ENCODE measurements at regions not wholly inside any gene's neighbourhood (a gene's known extent, or its start where the extent isn't known, plus 50 kb on each side); places are given as distances from the start of the nearest gene placed in this dataset.

DNA sequence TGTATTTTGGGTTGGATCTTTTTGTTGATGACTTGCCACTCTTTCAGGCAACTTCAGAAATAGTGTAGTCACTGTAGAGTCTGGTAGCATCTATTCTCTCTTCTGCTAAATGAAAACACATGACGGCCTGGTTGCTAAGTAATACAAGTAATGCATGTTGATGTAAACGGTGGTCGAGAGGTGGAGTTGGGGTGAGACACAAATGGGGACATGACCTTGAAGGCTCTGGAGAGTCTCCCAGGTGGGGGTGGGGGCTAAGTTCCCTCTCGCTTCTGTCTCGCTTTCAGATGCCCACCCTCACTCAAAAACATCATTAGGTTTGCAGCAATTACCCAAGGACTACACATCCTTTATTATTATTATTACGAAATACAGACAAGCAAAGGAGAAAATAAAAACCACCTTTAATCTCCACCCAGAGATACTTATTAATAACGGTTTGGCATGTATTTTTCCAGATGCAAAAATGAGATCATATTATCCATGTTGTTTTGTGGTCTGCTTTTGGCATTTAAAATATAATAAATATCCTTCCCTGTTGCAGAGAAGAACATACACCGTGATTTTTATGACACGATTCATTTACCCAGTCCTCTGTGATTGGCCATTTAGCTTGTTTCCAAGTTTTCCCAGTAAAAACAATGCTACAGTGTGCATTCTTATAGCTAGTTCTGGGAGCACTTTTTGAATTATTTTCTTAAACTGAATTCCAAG lies 138.1 kb downstream of the MIS18A start:
- TF ChIP-seq, protein P1, sequence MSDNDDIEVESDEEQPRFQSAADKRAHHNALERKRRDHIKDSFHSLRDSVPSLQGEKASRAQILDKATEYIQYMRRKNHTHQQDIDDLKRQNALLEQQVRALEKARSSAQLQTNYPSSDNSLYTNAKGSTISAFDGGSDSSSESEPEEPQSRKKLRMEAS (IDR thresholded peaks at IDR 0.05) = no peak
- no peak for TF ChIP-seq CHD2 (IDR thresholded peaks at IDR 0.05; ENCODE audit: low read length, partially characterized antibody)

Data from A549 (cell line).